Bronchial epithelial cell (primary cell): ENCODE measurements at regions not wholly inside any gene's neighbourhood (a gene's known extent, or its start where the extent isn't known, plus 50 kb on each side); places are given as distances from the start of the nearest gene placed in this dataset.
"Not testable (repeated sequence)": the region's sequence is repeated elsewhere in the genome, so short reads cannot be mapped to it uniquely, and the experiment has no call there.

Experiments
- DNase-seq: peaks from one replicate; pipeline ENCODE4 v3.0.0-alpha.2; 2010; ENCODE audit warnings: low read depth
- FAIRE-seq: peaks from 2 replicates; lab custom pipeline; 2011; peaks lifted over from hg19 to GRCh38; lab: Jason Lieb, UNC
- H3K27me3 ChIP-seq: 2 replicates; pipeline ENCODE4 v1.5.1; 2011; ENCODE audit warnings: low read length; ENCODE audit not compliant: control insufficient read depth, insufficient read depth
- H3K36me3 ChIP-seq: 2 replicates; pipeline ENCODE4 v1.5.1; 2011; ENCODE audit warnings: low read length; ENCODE audit not compliant: control insufficient read depth, insufficient read depth
- H3K4me3 ChIP-seq: 2 replicates; pipeline ENCODE4 v1.5.1; 2011; ENCODE audit warnings: mild to moderate bottlenecking, low read depth, low read length, control low read depth
- CTCF ChIP-seq: IDR thresholded peaks from 2 replicates; pipeline ENCODE4 v1.5.1; 2011; ENCODE audit warnings: mild to moderate bottlenecking, moderate library complexity, low read length, control low read depth, inconsistent platforms; ENCODE audit not compliant: insufficient read depth, severe bottlenecking

GRCh38 chrX:27276751-27277150, 186.4 kb downstream of the PPP4R3C start:
- no peak overlapping the region for H3K4me3 ChIP-seq
- peak; percentile 23 for FAIRE-seq
- no peaks in the 10 kb centered on the region for H3K36me3 ChIP-seq
- no peak for TF ChIP-seq CTCF
- no peak for DNase-seq
- H3K27me3 ChIP-seq = no peaks in the 10 kb centered on the region

- no peak for TF ChIP-seq CTCF
- H3K36me3 ChIP-seq = no peaks in the 10 kb centered on the region
- no peak for FAIRE-seq
- H3K27me3 ChIP-seq = no peaks in the 10 kb centered on the region
- DNase-seq = no peak
- no peak overlapping the region for H3K4me3 ChIP-seq
These were observed 208.5 kb downstream of the PPP4R3C start for GRCh38 chrX:27254656-27255055.

- Histone ChIP-seq H3K4me3 (no peak overlapping the region), H3K36me3 (no peaks in the 10 kb centered on the region), H3K27me3 (no peaks in the 10 kb centered on the region)
- DNase-seq (no peak), FAIRE-seq (no peak)
- no peak for TF ChIP-seq CTCF
These were observed 211.8 kb downstream of the PPP4R3C start for GRCh38 chrX:27251369-27251768.

- Histone ChIP-seq H3K4me3 (no peak overlapping the region), H3K36me3 (no peaks in the 10 kb centered on the region), H3K27me3 (no peaks in the 10 kb centered on the region)
- FAIRE-seq = no peak
- TF ChIP-seq CTCF = no peak
- DNase-seq = no peak
These were observed 220.6 kb downstream of the PPP4R3C start for GRCh38 chrX:27242581-27242980.

GRCh38 chrX:27241981-27242380, 221.2 kb downstream of the PPP4R3C start:
- Histone ChIP-seq H3K27me3 (no peaks in the 10 kb centered on the region), H3K4me3 (no peak overlapping the region), H3K36me3 (no peaks in the 10 kb centered on the region)
- TF ChIP-seq CTCF = no peak
- no peak for FAIRE-seq
- DNase-seq = no peak

- H3K36me3 ChIP-seq, DNase-seq, H3K27me3 ChIP-seq, FAIRE-seq, H3K4me3 ChIP-seq: not testable (repeated sequence)
These were observed 223.1 kb downstream of the PPP4R3C start for GRCh38 chrX:27240042-27240441.
